C4-2B (cell line): ENCODE measurements at regions not wholly inside any gene's neighbourhood (a gene's known extent, or its start where the extent isn't known, plus 50 kb on each side); places are given as distances from the start of the nearest gene placed in this dataset.

Experiments
- H3K27ac ChIP-seq: fragments of 450-650 bp; 2 replicates; pipeline ENCODE4 v1.5.1; 2017
- CTCF ChIP-seq: fragments of 450-650 bp; conservative IDR thresholded peaks from 2 replicates; pipeline ENCODE4 v1.5.1; 2017; ENCODE audit warnings: mild to moderate bottlenecking
- ZFX ChIP-seq: fragments of 450-650 bp; IDR thresholded peaks from 2 replicates; pipeline ENCODE4 v1.6.1; 2017

DNA sequence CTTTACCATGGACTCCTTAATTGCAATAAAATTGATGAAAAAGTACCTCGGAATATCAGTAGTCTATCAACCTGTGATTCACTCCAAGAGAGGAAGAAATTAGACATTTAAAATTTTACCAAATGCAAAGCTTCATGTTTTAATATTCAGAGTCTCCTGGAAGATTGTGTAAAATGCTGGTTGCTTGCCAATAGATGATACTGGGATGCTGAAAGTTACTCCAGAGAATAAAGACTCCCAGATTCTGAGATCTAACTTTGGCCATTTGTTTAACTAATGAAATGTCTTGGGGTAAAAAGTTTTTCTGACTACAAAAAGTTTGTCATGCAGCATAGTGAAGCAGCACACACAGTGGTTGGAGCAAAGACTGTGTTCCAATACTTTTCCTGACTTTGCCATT, 176.7 kb upstream of the RSPO3 start:
- H3K27ac ChIP-seq: no peak overlapping the region
- TF ChIP-seq CTCF (no peak), ZFX (no peak)

GRCh38 chr6:126944512-126944911, 174.0 kb upstream of the RSPO3 start:
- TF ChIP-seq CTCF (no peak), ZFX (no peak)
- no peak overlapping the region for H3K27ac ChIP-seq

- no peak overlapping the region for H3K27ac ChIP-seq
- TF ChIP-seq CTCF (no peak), ZFX (no peak)
These were observed 173.3 kb upstream of the RSPO3 start for GRCh38 chr6:126945150-126945685.

- TF ChIP-seq CTCF: no peak
- no peak for TF ChIP-seq ZFX
- H3K27ac ChIP-seq: no peak overlapping the region
These were observed 172.6 kb upstream of the RSPO3 start for GRCh38 chr6:126945812-126946360.

DNA sequence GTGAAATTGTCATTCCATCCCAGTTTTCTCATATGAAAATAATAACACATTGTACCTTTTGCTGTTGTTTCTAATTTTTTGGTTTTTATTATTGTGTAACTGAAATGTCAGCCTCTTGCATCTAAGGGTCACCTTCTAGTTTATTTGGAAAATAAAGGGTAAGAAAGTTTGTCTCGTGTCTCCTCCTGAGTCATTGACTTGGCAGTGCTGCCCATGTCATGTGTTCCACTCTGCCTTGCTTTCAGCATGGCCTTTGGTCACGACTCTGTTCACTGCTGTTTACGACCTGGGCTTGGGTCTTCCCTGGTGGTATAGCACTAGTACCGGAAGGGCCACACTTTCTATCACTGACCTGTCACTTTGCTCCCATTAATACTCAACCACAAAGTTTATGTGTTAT, 171.4 kb upstream of the RSPO3 start:
- TF ChIP-seq ZFX: no peak
- no peak for TF ChIP-seq CTCF
- no peak overlapping the region for H3K27ac ChIP-seq

GRCh38 chr6:126949786-126950185, 168.7 kb upstream of the RSPO3 start:
- H3K27ac ChIP-seq: no peak overlapping the region
- TF ChIP-seq ZFX: no peak

- TF ChIP-seq CTCF (no peak), ZFX (no peak)
- no peak overlapping the region for H3K27ac ChIP-seq
These were observed 162.8 kb upstream of the RSPO3 start for GRCh38 chr6:126955621-126956020.

GRCh38 chr6:126957721-126958120, 160.8 kb upstream of the RSPO3 start:
- no peak overlapping the region for H3K27ac ChIP-seq
- no peak for TF ChIP-seq ZFX
- no peak for TF ChIP-seq CTCF
